SU-DHL-6 (cell line): ENCODE measurements at regions not wholly inside any gene's neighbourhood (a gene's known extent, or its start where the extent isn't known, plus 50 kb on each side); places are given as distances from the start of the nearest gene placed in this dataset.

Source experiments
- H2AFZ ChIP-seq: fragments of 200-600 bp; sonication (generic); 2 replicates; pipeline ENCODE4 v1.6.1; 2014; ENCODE audit warnings: low read depth, mild to moderate bottlenecking, moderate library complexity, mixed read lengths, antibody characterized with exemption, low read length; ENCODE audit not compliant: severe bottlenecking
- H3F3A ChIP-seq: fragments of 200-600 bp; shearing (Covaris generic); 2 replicates; pipeline ENCODE4 v1.6.0; 2016; ENCODE audit warnings: antibody characterized with exemption, mild to moderate bottlenecking; ENCODE audit not compliant: insufficient read depth
- H3K27ac ChIP-seq: fragments of 200-600 bp; sonication (generic); 2 replicates; pipeline ENCODE4 v1.5.1; 2016; ENCODE audit warnings: low read depth, mild to moderate bottlenecking, low read length, moderate library complexity, mixed read lengths
- H3K27me3 ChIP-seq: fragments of 200-600 bp; sonication (generic), shearing (Covaris generic); 2 replicates; pipeline ENCODE4 v1.6.0; 2014; ENCODE audit warnings: mild to moderate bottlenecking, low read length
- H3K36me3 ChIP-seq: fragments of 200-600 bp; sonication (generic); 2 replicates; pipeline ENCODE4 v1.6.1; 2014; ENCODE audit warnings: mild to moderate bottlenecking, low read length, mixed read lengths
- H3K4me2 ChIP-seq: fragments of 300-600, 200-600 bp; shearing (Covaris generic), sonication (generic); 2 replicates; pipeline ENCODE4 v1.6.0; 2014; ENCODE audit warnings: low read length, low read depth, mild to moderate bottlenecking; ENCODE audit not compliant: poor library complexity, severe bottlenecking
- H3K4me3 ChIP-seq: fragments of 200-600 bp; sonication (generic); 2 replicates; pipeline ENCODE4 v1.5.1; 2014; ENCODE audit warnings: antibody characterized with exemption, low read length, mild to moderate bottlenecking, mixed read lengths; ENCODE audit not compliant: insufficient read depth, poor library complexity, severe bottlenecking
- H3K79me2 ChIP-seq: fragments of 200-600 bp; sonication (generic); 2 replicates; pipeline ENCODE4 v1.6.1; 2014; ENCODE audit warnings: mild to moderate bottlenecking, low read length, moderate library complexity; ENCODE audit not compliant: insufficient read depth
- H3K9ac ChIP-seq: fragments of 200-600 bp; sonication (generic); 2 replicates; pipeline ENCODE4 v1.7.0; 2014; ENCODE audit warnings: mild to moderate bottlenecking, low read length
- H3K9me2 ChIP-seq: fragments of 200-600 bp; sonication (generic); replicated peaks from 2 replicates; pipeline ENCODE4 v1.6.1; 2014; ENCODE audit warnings: low read length; ENCODE audit not compliant: insufficient read depth
- H3K9me3 ChIP-seq: fragments of 200-600 bp; sonication (generic); 2 replicates; pipeline ENCODE4 v1.6.1; 2014; ENCODE audit warnings: low read length, mixed read lengths; ENCODE audit not compliant: insufficient read depth
- H4K20me1 ChIP-seq: fragments of 200-600 bp; sonication (generic); 2 replicates; pipeline ENCODE4 v1.6.1; 2014; ENCODE audit warnings: low read depth, mild to moderate bottlenecking, antibody characterized with exemption, low read length, moderate library complexity, mixed read lengths
- CTCF ChIP-seq: fragments of 200-600 bp; sonication (generic); IDR thresholded peaks from one replicate; pipeline ENCODE4 v1.5.1; 2017; ENCODE audit warnings: antibody characterized with exemption, mild to moderate bottlenecking, low read length, moderate library complexity; ENCODE audit not compliant: insufficient read depth, poor library complexity, severe bottlenecking
- EZH2phosphoT487 ChIP-seq: fragments of 200-600 bp; sonication (generic), shearing (Covaris generic); conservative IDR thresholded peaks from 2 replicates; pipeline ENCODE4 v1.6.1; 2018; ENCODE audit warnings: mild to moderate bottlenecking, antibody characterized with exemption, low read length, moderate library complexity, mixed read lengths

GRCh38 chr18:77566604-77567003 lies 317.0 kb downstream of the GALR1 start:
- Histone ChIP-seq H3K27ac (no peak overlapping the region), H4K20me1 (no peaks in the 10 kb centered on the region), H3K4me2 (no peak overlapping the region), H3K4me3 (no peak overlapping the region), H3K79me2 (no peaks in the 10 kb centered on the region), H3F3A (no peaks in the 10 kb centered on the region), H2AFZ (no peak overlapping the region), H3K9me2 (no peaks in the 10 kb centered on the region), H3K9ac (no peak overlapping the region), H3K27me3 (no peaks in the 10 kb centered on the region), H3K36me3 (no peaks in the 10 kb centered on the region), H3K9me3 (no peaks in the 10 kb centered on the region)
- TF ChIP-seq EZH2phosphoT487 (no peak), CTCF (no peak)

GRCh38 chr18:77567205-77567604 lies 317.6 kb downstream of the GALR1 start:
- TF ChIP-seq EZH2phosphoT487 = no peak
- TF ChIP-seq CTCF = no peak
- Histone ChIP-seq H3K4me3 (no peak overlapping the region), H3K9me3 (no peaks in the 10 kb centered on the region), H3K79me2 (no peaks in the 10 kb centered on the region), H3K27ac (no peak overlapping the region), H3K9me2 (no peaks in the 10 kb centered on the region), H4K20me1 (no peaks in the 10 kb centered on the region), H3K4me2 (no peak overlapping the region), H3K27me3 (no peaks in the 10 kb centered on the region), H3K36me3 (no peaks in the 10 kb centered on the region), H3F3A (no peaks in the 10 kb centered on the region), H3K9ac (no peak overlapping the region), H2AFZ (no peak overlapping the region)

GRCh38 chr18:77571743-77572142 lies 322.1 kb downstream of the GALR1 start:
- Histone ChIP-seq H3K27ac (no peak overlapping the region), H3K4me3 (no peak overlapping the region), H3K79me2 (no peaks in the 10 kb centered on the region), H3K9me3 (no peaks in the 10 kb centered on the region), H3K9me2 (no peaks in the 10 kb centered on the region), H3K27me3 (no peaks in the 10 kb centered on the region), H3K36me3 (no peaks in the 10 kb centered on the region), H2AFZ (no peak overlapping the region), H3F3A (no peaks in the 10 kb centered on the region), H3K4me2 (no peak overlapping the region), H3K9ac (no peak overlapping the region), H4K20me1 (no peaks in the 10 kb centered on the region)
- TF ChIP-seq CTCF (no peak), EZH2phosphoT487 (no peak)
